ENCODE measurements at regions not wholly inside any gene's neighbourhood (a gene's known extent, or its start where the extent isn't known, plus 50 kb on each side); places are given as distances from the start of the nearest gene placed in this dataset.

- no peak for DNase-seq
- Histone ChIP-seq H3K9me3 (no peaks in the 10 kb centered on the region), H3K27me3 (no peaks in the 10 kb centered on the region), H3K4me1 (no peaks in the 10 kb centered on the region), H3K36me3 (no peaks in the 10 kb centered on the region), H3K27ac (no peak overlapping the region), H3K4me3 (no peak overlapping the region)
- 89 to 95% methylated on average over 2 of the region's 2 CpGs for WGBS, 2 donors
- TF ChIP-seq POLR2A (IDR thresholded peaks at IDR 0.05) = no peak
- TF ChIP-seq, protein P1, sequence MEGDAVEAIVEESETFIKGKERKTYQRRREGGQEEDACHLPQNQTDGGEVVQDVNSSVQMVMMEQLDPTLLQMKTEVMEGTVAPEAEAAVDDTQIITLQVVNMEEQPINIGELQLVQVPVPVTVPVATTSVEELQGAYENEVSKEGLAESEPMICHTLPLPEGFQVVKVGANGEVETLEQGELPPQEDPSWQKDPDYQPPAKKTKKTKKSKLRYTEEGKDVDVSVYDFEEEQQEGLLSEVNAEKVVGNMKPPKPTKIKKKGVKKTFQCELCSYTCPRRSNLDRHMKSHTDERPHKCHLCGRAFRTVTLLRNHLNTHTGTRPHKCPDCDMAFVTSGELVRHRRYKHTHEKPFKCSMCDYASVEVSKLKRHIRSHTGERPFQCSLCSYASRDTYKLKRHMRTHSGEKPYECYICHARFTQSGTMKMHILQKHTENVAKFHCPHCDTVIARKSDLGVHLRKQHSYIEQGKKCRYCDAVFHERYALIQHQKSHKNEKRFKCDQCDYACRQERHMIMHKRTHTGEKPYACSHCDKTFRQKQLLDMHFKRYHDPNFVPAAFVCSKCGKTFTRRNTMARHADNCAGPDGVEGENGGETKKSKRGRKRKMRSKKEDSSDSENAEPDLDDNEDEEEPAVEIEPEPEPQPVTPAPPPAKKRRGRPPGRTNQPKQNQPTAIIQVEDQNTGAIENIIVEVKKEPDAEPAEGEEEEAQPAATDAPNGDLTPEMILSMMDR (IDR thresholded peaks at IDR 0.05) = no peak
- intact Hi-C loops (cut with DNase I) = no loop called here
Measured at GRCh38 chr3:81416812-81417211, 344.6 kb downstream of the GBE1 start.

DNA sequence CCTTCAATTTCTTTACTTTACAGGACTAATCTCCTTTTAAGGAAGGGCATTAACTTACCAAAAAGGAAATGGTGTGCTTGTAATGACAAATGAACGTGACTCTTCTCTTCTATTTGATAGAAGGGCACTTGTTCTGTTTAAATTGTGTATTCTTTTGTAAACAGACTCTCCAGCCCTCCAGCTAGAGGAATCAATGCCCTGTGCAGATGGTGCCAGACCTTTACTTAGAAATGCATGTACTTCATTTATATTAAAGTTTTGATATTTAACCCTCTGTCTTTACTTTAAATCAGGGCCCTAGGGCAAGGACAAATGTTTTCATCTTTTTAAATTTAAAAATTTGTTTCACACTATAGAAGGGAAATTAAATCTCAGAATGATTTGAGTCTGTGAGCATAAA, 355.1 kb downstream of the GBE1 start:
- Histone ChIP-seq H3K36me3 (no peaks in the 10 kb centered on the region), H3K4me1 (no peaks in the 10 kb centered on the region), H3K27ac (no peak overlapping the region), H3K27me3 (no peaks in the 10 kb centered on the region), H3K4me3 (no peak overlapping the region), H3K9me3 (no peaks in the 10 kb centered on the region)
- intact Hi-C loops (cut with DNase I) = no loop called here
- WGBS, 2 donors = 13 to 21% methylated on average over 1 of the region's 1 CpG
- DNase-seq = no peak
- TF ChIP-seq, protein P1 (IDR thresholded peaks at IDR 0.05) = no peak
- TF ChIP-seq POLR2A (IDR thresholded peaks at IDR 0.05) = no peak

DNA sequence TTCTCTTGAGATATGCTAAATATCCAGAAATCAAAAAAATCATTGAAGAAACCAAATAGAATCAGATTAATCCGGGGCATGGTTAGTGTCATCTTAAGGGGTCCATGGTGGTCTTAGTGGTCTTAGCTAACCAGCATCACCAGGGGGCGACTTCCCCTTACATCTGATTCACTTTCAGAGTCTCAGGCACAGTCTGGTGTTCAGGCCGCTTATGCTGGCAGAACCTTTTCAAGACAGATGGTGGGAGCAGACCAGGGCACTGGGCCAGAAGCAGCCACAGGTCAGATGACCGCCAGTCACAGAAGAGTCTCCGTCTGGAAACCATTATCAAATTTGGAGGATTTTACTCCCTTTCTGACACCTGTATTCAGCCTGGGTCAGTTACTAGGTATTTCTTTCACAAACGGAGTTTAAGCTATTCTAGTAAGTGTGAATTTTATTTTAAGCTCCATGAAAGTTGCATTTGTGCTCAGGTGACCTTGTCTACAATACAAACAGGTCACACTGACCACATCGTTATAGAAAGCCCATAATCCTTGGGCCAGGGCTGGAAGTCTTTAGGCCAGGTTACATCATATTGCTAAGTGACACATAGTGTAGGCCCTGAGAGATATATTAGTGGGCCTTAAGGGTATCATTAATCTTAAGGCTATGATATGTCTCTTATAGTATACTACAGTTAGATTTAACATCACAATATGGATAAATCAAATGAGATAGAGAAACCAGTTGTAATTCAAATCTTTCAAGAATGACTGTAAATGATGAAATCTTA, 365.5 kb downstream of the GBE1 start:
- no peaks in the 10 kb centered on the region for H3K36me3 ChIP-seq
- no peaks in the 10 kb centered on the region for H3K27me3 ChIP-seq
- TF ChIP-seq, protein P1 (IDR thresholded peaks at IDR 0.05) = no peak
- no peak for TF ChIP-seq POLR2A (IDR thresholded peaks at IDR 0.05)
- H3K9me3 ChIP-seq = no peaks in the 10 kb centered on the region
- no peaks in the 10 kb centered on the region for H3K4me1 ChIP-seq
- DNase-seq = no peak
- H3K27ac ChIP-seq = no peak overlapping the region
- H3K4me3 ChIP-seq = no peak overlapping the region
- intact Hi-C loops (cut with DNase I) = no loop called here
- 62 to 72% methylated on average over 7 of the region's 7 CpGs for WGBS, 2 donors

- H3K27me3 ChIP-seq = no peaks in the 10 kb centered on the region
- H3K36me3 ChIP-seq = no peaks in the 10 kb centered on the region
- H3K9me3 ChIP-seq = no peaks in the 10 kb centered on the region
- no peak overlapping the region for H3K27ac ChIP-seq
- WGBS, 2 donors = 64 to 73% methylated on average over 4 of the region's 4 CpGs
- no peak overlapping the region for H3K4me3 ChIP-seq
- TF ChIP-seq POLR2A (IDR thresholded peaks at IDR 0.05) = no peak
- TF ChIP-seq, protein P1 (IDR thresholded peaks at IDR 0.05) = no peak
- H3K4me1 ChIP-seq = no peaks in the 10 kb centered on the region
- no peak for DNase-seq
- intact Hi-C loops (cut with DNase I) = no loop called here
Measured at GRCh38 chr3:81394651-81395524, 366.6 kb downstream of the GBE1 start.

DNA sequence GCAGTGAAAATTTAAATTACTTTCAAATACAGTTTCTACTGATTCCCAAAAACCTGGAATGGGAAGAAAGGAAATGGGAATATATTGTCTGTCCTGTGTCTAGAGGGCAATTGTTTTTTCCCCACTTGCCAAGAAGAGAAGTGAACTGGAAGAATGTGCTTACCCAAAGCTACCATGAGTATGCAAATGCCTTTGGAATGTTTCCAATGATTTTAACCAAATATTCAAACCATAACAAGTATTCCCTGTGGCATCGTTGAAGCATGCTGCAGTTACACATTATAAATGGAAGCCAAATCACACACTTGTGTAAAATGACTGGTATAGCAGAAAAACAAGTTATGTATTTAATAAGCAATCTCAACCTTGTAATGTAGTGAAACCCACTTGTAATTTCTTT, 368.2 kb downstream of the GBE1 start:
- no peak for DNase-seq
- whole genome bisulfite sequencing, 2 donors = 26 to 32% methylated on average over 1 of the region's 1 CpG
- Histone ChIP-seq H3K36me3 (no peaks in the 10 kb centered on the region), H3K4me3 (no peak overlapping the region), H3K27ac (no peak overlapping the region), H3K27me3 (no peaks in the 10 kb centered on the region), H3K9me3 (no peaks in the 10 kb centered on the region), H3K4me1 (no peaks in the 10 kb centered on the region)
- no peak for TF ChIP-seq POLR2A (IDR thresholded peaks at IDR 0.05)
- TF ChIP-seq, protein P1 (IDR thresholded peaks at IDR 0.05) = no peak
- intact Hi-C loops (cut with DNase I) = no loop called here

All from esophagus squamous epithelium (tissue), 5 donors.